ENCODE measurements at regions not wholly inside any gene's neighbourhood (a gene's known extent, or its start where the extent isn't known, plus 50 kb on each side); places are given as distances from the start of the nearest gene placed in this dataset.

- H3K27me3 ChIP-seq (ENCODE audit: control insufficient read depth, insufficient read depth, low read length) = no peaks in the 10 kb centered on the region
- no peaks in the 10 kb centered on the region for H3K36me3 ChIP-seq (ENCODE audit: control insufficient read depth, insufficient read depth, low read length)
- DNase-seq (ENCODE audit: low read depth) = no peak
- no peak overlapping the region for H3K4me3 ChIP-seq (ENCODE audit: low read depth, low read length)
- TF ChIP-seq, protein P1, sequence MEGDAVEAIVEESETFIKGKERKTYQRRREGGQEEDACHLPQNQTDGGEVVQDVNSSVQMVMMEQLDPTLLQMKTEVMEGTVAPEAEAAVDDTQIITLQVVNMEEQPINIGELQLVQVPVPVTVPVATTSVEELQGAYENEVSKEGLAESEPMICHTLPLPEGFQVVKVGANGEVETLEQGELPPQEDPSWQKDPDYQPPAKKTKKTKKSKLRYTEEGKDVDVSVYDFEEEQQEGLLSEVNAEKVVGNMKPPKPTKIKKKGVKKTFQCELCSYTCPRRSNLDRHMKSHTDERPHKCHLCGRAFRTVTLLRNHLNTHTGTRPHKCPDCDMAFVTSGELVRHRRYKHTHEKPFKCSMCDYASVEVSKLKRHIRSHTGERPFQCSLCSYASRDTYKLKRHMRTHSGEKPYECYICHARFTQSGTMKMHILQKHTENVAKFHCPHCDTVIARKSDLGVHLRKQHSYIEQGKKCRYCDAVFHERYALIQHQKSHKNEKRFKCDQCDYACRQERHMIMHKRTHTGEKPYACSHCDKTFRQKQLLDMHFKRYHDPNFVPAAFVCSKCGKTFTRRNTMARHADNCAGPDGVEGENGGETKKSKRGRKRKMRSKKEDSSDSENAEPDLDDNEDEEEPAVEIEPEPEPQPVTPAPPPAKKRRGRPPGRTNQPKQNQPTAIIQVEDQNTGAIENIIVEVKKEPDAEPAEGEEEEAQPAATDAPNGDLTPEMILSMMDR (IDR thresholded peaks at IDR 0.05; ENCODE audit: insufficient read depth, low read length, poor library complexity, severe bottlenecking) = no peak
These were observed 58.9 kb upstream of the FAM9C start for GRCh38 chrX:13103188-13103913.

- Histone ChIP-seq H3K27me3 (ENCODE audit: control insufficient read depth, insufficient read depth, low read length) (no peaks in the 10 kb centered on the region), H3K4me3 (ENCODE audit: low read depth, low read length) (no peak overlapping the region), H3K36me3 (ENCODE audit: control insufficient read depth, insufficient read depth, low read length) (no peaks in the 10 kb centered on the region)
- no peak for DNase-seq (ENCODE audit: low read depth)
- TF ChIP-seq, protein P1 (IDR thresholded peaks at IDR 0.05; ENCODE audit: insufficient read depth, low read length, poor library complexity, severe bottlenecking) = no peak
These were observed 58.2 kb upstream of the FAM9C start for GRCh38 chrX:13102636-13103035.

- Histone ChIP-seq H3K4me3 (ENCODE audit: low read depth, low read length) (no peak overlapping the region), H3K27me3 (ENCODE audit: control insufficient read depth, insufficient read depth, low read length) (no peaks in the 10 kb centered on the region), H3K36me3 (ENCODE audit: control insufficient read depth, insufficient read depth, low read length) (no peaks in the 10 kb centered on the region)
- TF ChIP-seq, protein P1 (IDR thresholded peaks at IDR 0.05; ENCODE audit: insufficient read depth, low read length, poor library complexity, severe bottlenecking) = no peak
- DNase-seq (ENCODE audit: low read depth) = peak; percentile 69
These were observed 57.2 kb upstream of the FAM9C start for GRCh38 chrX:13101441-13102139.

- no peak overlapping the region for H3K4me3 ChIP-seq (ENCODE audit: low read depth, low read length)
- H3K27me3 ChIP-seq (ENCODE audit: control insufficient read depth, insufficient read depth, low read length) = no peaks in the 10 kb centered on the region
- TF ChIP-seq, protein P1 (IDR thresholded peaks at IDR 0.05; ENCODE audit: insufficient read depth, low read length, poor library complexity, severe bottlenecking) = no peak
- no peaks in the 10 kb centered on the region for H3K36me3 ChIP-seq (ENCODE audit: control insufficient read depth, insufficient read depth, low read length)
- no peak for DNase-seq (ENCODE audit: low read depth)
These were observed 54.7 kb upstream of the FAM9C start for GRCh38 chrX:13099121-13099520.

GRCh38 chrX:13096728-13097127, 52.3 kb upstream of the FAM9C start:
- Histone ChIP-seq H3K27me3 (ENCODE audit: control insufficient read depth, insufficient read depth, low read length) (no peaks in the 10 kb centered on the region), H3K4me3 (ENCODE audit: low read depth, low read length) (no peak overlapping the region), H3K36me3 (ENCODE audit: control insufficient read depth, insufficient read depth, low read length) (no peaks in the 10 kb centered on the region)
- TF ChIP-seq, protein P1 (IDR thresholded peaks at IDR 0.05; ENCODE audit: insufficient read depth, low read length, poor library complexity, severe bottlenecking) = no peak
- DNase-seq (ENCODE audit: low read depth) = no peak

All from kidney epithelial cell (primary cell).